GM19455 (cell line): ENCODE measurements at regions not wholly inside any gene's neighbourhood (a gene's known extent, or its start where the extent isn't known, plus 50 kb on each side); places are given as distances from the start of the nearest gene placed in this dataset.
"Not testable (repeated sequence)": the region's sequence is repeated elsewhere in the genome, so short reads cannot be mapped to it uniquely, and the experiment has no call there.

Experiments
- ATAC-seq: cut with Tn5 transposase; IDR thresholded peaks from one replicate; pipeline ENCODE4 v1.9.1; 2021; ENCODE audit not compliant: unreplicated experiment

DNA sequence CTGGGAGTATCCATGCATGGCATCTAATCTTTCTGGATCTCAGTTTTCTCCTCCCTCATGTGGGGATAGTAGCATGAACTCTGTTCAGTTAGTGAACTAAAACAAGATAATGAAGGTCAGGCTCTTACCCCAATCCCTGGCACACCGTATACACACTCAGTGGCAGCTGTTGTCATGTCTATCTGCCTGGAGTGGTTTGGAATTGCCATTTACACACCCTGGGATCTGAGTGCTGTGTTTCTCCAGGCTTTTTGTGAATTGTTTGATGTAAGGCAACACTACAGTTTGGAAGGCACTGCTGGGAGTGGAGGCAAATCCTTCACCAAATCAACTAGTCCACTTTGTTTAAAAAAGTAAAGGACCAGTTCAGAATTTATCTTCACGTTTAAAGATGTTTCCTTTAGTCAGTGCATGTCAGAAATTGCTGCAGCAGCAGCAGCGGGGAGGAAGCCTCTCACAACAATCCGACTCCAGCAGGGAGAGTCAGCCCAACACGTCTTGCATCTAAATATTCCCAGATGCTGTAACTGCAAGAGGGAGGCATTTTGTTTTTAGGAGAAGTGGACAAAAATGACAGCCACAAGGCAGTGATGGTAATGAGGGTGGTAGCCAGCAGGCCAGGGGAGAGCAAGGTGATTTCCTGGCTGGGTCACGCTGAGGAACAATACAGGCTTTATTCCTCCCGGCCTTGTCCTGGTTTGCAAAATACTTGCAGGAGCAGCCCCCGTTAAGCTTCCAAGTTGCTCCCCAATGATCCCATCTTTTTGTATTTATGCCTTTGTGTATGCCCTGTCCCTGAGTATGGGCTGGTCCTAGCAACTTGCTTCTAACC is 128.5 kb upstream of the LRIG1 start:
- ATAC-seq, result no peak

DNA sequence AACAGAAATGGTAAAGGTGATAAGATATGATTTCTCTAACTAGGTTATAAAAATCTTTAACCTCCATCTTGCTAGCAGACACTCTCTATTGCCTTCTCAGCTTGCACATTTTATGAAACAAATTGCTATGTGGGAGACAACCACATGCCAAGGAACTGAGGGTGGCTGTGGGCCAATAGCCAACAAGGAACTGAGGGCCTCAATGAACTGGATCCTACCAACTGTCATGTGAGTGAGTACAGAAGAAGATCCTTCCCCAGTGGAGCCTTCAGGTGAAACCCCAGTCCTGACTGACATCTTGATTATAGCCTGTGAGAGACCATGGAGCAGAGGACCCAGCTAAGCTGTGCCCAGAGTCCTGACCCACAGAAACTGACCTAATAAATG is 129.2 kb upstream of the LRIG1 start:
- ATAC-seq, result no peak

DNA sequence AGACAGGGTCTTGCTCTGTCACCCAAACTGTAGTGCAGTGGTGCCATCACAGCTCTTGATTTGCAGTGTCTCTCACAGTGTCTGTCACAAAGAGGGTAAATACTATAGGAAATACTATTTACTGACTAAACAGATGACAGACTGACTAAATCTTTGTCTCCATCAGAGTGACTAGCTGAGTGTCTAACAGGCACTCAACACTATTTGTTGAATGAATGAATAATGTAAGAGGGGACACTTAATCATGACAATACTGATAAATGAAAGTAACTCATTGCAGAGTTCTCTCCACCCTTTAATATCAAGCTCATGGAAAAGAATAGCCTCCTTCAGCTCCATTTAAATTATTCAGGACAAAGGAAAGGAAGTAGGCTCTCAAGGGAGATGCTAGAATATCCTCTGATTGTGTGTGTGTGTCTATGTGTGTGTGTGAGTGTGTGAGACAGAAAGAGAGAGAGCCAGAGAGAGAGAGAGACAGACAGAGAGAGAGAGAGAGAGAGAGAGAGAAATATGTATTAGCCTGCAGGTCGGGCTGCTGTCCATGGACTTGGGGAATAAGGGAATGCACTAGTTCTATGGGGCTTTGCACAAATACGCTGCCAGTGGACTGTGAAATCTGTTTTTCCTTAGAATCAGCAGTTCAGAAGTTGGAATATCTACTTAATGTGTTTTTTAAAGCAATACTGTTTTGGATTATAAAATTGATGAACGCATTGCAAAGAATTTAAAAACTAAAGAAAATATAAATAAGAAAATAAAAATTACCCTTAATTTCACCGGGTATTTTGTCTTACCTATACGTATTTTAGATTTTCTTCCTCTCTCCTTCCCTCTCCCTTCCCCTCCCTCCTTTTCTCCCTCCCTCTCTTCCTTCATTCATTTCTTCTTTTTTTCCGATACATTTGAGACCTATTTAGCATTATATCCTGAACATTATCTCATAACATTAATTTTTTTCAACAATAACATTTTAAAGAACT is 132.9 kb upstream of the LRIG1 start:
- ATAC-seq, result no peak

DNA sequence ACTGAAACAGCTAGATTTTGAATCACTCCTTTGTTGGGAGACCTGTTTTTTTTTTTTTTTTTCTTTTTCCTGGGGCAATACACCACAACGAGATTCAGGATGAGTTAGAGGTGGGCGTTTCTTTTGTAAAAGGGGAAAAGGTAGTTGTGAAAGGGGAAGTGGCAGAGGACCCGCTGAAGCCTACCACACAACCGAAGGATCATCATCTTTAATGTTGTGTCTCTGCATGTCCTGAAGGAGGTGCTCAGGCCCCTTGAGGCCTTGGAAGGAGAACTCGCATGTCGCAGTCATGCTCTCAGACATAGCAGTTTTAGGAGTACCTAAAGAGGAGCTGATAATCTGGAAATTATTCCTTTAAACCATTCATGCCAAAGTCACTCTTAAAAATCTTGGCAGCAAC is 137.9 kb upstream of the LRIG1 start:
- no peak for ATAC-seq

DNA sequence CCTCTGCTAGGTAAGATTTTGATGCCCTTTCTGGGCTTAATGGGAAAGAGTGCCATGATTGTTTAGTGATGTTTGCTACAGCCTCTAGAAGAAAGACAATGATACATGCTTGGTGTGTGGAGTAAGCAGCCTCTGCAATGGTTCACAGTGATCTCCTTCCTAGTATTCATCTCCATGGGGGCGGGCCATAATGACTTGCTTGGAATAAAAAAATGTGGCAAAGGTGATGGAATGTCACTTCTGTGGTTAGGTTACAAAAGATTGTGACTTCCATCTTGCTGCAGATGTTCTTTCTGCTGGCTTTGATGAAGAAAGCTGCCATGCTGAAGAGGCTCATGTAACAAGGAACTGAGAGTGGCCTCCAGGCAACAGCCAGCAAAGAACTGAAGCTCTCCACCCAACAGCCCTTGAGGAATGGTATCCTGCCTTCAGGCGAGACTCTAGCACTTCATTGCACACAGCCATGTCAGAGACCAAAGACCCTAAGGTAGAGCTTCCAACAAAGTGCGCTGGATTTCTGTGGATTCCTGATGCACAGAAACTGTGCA is 139.1 kb upstream of the LRIG1 start:
- no peak for ATAC-seq

DNA sequence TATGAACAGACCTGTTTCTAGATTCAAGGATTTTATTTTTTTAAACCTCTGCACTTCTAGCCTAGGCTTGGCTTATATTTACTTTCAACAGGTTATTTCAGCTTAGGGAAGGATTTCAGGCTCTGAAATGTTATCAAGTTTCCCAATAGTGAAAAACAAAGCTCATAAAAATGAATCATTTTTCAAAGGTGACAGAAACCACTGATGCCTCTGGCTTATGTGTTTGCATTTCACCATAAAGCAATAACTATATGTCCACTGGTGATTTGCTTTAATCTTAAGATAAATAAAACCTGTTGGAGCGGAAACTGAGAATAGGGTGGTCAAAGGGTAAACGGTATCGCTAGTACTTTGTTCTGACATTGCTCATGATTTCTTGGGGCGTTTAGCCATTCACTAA is 141.2 kb upstream of the LRIG1 start:
- no peak for ATAC-seq

DNA sequence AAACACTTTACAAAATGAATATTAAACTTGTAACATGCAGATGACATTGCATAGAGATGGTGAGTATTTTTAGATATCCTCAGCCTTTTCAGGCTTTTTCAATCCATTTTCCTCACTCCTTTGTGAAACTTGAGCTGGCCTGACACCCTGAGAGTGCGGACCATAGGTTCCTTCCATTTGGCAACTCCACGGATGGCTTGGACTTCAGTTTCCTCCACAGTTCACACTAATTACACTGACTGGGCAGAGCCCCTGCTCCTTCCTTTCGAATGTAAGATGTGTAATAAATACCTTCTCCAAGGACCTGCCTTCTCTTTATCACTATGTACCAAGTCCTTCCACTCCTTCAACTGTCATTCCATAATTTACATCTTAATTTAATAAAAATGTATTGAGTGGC is 141.7 kb upstream of the LRIG1 start:
- no peak for ATAC-seq

DNA sequence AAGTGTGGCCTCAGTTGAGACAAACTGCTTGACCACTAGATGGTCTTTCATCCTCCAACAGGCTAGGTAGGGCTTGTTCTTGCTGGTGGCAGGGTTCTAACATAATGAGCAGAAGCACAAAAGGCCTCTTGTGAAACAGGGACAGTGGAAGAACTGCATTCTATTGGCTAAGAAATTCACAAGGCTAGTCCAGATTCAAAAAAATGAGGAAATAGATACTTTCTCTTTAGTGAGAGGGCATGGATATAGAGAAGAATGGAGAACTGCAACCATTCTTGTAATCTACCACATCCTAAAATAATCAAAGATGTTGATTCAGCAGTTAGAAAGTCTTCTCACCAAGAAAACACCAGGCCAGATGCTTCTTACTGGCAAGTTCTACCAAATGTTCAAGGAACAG is 143.7 kb upstream of the LRIG1 start:
- ATAC-seq, result no peak

DNA sequence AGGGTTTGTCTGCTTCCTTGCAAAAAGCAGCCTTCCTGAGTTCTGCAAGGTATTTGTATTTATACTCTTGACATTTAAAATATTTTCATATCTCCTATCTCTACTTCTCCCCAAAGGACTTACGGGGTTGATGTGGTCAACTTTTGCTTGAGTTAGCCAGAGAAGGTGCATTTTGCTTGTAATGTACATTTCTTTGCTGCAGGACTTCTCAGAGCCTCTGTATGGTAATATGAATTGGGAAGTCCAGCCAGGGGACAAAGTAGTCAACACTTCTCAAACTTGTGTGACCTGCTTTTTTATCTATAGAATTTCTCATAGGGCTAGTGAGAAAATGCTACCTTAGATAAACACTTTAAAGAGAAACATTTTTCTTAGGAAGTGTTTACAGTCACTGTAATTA is 148.2 kb upstream of the LRIG1 start:
- ATAC-seq, result no peak

DNA sequence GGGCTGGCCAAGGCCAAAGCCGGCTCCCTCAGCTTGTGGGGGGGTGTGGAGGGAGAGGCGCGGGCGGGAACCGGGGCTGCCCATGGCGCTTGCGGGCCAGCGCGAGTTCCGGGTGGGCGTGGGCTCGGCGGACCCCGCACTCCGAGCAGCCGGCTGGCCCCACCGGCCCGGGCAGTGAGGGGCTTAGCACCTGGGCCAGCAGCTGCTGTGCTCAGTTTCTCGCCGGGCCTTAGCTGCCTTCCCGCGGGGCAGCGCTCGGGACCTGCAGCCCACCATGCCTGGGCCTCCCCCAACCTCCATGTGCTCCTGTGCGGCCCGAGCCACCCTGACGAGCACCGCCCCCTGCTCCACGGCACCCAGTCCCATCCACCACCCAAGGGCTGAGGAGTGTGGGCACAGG is 150.7 kb upstream of the LRIG1 start:
- not testable (repeated sequence) for ATAC-seq

DNA sequence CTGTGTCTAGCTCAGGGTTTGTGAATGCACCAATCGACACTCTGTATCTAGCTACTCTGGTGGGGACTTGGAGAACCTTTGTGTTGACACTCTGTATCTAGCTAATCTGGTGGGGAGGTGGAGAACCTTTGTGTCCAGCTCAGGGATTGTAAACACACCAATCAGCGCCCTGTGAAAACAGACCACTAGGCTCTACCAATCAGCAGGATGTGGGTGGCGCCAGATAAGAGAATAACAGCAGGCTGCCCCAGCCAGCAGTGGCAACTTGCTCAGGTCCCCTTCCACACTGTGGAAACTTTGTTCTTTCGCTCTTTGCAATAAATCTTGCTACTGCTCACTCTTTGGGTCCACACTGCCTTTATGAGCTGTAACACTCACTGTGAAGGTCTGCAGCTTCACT is 151.3 kb upstream of the LRIG1 start:
- ATAC-seq, result not testable (repeated sequence)

DNA sequence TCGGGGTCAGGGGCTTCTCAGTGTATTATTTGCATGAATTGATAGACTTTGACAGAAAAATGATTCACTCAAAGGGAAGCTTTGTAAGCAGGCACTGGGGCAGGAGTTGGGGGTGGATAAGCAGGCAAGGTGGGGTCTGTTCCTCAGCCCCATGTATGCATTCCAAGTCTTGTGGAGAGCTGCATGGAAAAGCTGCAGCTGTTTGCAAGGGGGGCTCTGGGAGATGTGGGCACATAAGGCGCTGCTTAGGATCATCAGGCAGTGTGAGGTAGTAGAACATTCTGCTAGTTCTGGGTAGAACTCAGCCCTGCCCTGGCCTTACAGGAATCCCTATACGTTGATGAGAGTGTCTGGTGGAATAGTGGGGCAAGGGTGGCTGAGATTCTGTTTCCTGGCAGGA is 154.2 kb upstream of the LRIG1 start:
- no peak for ATAC-seq

DNA sequence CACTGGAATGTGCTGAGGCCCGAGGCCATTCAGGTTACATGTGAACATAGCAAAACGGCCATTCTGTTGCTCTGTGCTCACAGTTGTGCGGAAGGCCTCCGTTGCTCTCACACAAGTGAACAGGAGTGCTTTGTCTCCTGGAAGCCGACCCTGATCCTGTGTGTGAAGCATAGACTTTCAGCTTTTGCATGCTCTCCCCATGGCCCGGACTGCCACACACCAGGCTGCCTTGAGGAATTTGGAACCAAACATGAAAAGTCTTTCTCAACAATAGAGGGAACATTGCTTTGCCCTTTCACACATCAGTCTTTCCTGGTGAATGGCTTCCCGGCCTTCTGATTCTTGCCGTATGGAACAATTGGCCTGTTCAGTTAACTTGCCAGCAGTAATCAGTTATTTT is 154.8 kb upstream of the LRIG1 start:
- ATAC-seq, result no peak

DNA sequence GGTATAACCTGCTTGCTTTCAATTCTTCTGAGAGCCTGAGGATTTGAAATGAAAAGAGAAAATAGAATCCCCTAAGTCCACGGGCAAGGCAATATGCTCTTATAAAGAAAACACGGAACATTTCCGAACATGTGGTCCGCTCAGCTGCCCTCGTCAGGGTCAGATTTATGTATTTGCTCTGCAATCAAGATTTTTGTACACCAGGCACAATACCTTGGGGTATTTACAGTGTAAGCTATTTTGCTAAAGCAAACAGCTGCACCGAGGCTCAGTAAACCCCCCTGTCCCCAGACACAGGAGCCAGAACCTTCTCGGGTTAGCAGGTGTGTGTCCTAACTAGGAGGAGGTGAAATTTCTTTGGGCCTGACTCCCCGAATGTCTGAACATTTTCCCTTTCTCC is 155.8 kb upstream of the LRIG1 start:
- no peak for ATAC-seq

DNA sequence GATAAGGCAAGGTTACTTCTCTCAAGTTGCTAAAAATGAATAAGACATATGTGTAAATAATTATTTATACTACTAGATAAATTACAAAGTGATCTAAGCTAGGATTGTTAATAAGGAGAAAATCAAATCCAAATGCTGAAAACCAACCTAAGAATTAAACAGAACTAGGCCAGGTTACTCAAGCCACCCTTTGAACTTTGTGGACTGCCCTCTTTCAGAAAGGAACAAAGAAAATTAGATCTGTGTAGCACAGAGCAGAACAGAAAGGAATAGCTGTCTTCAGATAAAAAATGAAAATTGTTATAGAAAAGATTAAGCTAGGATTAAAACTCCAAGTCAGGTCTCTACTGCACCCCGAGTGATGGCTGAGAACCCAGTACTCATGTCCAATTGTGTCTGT is 158.2 kb upstream of the LRIG1 start:
- ATAC-seq, result no peak

DNA sequence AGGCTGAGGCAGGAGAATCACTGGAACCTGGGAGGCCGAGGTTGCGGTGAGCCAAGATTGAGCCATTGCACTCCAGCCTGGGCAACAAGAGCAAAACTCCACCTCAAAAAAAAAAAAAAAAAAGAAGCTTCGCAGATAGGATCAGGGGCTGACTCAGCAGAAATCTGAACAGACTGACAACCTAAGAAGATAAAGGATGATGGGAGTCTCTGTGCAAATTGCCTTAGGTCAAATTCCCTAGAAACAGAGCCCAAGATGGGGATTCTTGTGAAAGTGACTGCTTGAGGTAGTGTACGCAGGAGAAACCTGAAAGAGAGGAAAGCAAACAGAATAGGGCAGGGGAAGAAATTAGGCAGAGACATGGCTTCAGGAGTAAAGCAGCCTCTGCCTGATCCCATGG is 160.8 kb upstream of the LRIG1 start:
- no peak for ATAC-seq

DNA sequence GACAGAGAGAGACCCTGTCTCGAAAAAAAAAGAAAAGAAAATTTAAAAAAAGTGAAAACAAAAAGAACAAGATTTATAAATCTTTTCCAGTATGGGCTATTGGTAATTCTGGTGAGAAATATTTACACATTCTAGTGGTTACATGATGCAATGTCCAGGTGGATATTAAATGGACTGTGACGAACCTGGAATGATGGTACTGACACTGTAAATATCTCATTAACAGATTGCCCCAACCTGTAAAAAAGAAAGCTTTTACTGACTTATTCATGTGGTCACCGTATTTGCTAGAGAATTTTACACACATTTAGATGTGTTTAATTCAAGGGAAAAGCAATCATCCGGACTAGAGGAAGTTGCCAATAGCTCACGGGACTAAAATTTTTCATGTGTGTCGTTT is 162.1 kb upstream of the LRIG1 start:
- no peak for ATAC-seq

DNA sequence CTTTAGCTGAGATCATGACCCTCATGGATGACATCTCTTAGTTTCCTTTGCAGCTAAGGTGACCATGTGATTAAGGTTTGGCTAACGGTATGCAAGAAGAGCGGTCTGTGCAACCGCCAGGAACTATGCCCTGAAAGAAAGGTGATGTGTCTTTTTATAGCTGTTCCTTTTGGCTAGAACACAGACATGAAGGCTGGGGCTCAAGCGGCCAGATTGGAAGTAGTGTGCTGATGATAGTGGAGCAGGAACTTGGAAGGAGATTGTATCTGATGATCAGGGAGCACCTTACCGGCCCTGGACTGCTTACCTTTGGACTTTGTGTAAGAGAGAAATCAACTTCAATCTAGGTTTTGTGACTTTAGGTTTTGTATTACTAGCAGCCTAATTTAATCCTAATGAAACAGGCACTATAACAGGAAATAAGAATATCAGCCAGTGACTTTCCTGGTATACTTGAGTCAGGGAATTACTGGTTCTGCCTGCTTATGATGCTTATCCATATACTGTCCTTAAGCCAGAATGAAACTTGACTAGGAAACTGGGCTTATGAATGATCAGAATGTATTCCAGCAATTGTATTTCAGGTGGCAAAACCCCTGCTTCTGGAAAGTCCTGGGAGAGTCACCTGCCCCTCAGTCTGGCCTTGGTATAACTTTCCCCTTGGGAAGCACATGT is 164.3 kb upstream of the LRIG1 start:
- ATAC-seq, result no peak

DNA sequence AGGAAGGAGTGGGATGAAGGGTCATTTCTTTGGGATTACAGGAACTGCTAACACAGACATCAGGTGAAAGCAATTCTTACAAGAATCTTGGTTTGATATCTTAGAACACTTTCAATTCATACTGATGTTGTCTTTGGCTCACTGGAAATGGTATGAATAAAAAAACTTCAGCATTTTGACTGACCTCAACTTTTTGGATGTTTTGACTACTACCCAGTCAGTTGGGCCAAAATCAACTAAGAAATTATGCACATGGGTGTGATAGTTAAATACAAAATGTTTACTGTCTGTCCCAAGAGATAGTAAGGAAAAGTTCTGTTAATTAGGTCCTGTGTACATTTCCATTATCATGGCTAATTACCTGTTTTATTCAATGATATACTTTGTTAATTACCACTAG is 165.5 kb upstream of the LRIG1 start:
- ATAC-seq, result no peak

DNA sequence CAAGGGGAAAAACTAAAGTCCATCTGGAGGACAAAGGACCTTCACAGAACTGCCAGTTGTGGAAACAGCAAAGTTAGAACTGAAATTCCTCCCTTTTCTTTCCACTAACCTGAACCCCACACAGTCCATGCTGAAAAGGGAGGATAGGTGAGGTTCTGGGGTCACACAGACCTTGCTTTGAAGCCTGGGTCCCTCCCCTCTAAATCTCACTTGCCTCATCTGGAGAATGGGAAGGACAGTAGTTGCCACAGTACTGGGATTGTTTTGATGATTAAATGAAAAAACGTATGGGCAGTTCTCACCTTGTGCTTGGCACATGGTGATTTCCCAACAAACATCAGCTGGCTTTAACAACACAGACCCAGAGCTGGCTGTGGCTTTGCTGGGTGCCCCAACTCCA is 166.4 kb upstream of the LRIG1 start:
- ATAC-seq, result no peak

DNA sequence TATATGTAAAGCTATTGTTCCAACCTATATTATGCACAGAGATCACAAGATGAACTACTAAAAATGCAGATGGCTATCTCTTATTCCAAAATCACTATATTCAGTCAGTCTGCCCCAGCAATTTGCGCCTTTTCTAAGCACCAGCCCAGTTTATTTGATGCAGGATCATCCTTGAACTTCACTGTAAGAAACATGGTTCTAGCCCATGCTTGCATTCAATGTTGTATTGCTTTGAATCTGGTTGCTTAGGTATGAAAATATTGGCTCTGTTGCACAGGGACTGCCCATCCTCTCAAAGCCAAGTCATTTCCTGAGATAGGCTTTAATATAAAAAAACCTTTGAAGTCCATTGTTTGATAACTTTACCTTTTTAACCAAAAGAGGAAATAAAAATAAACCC is 170.5 kb upstream of the LRIG1 start:
- ATAC-seq, result no peak
